Loucy (cell line): ENCODE measurements at regions not wholly inside any gene's neighbourhood (a gene's known extent, or its start where the extent isn't known, plus 50 kb on each side); places are given as distances from the start of the nearest gene placed in this dataset.

ENCODE experiments used
- H2AFZ ChIP-seq: fragments of 200-600 bp; sonication (generic); 2 replicates; pipeline ENCODE4 v1.6.0; 2016; ENCODE audit warnings: antibody characterized with exemption, mild to moderate bottlenecking, low read length, moderate library complexity
- H3F3A ChIP-seq: fragments of 200-600 bp; 2 replicates; pipeline ENCODE4 v1.6.0; 2016; ENCODE audit warnings: antibody characterized with exemption, low read depth, mild to moderate bottlenecking
- H3K27me3 ChIP-seq: fragments of 200-600 bp; sonication (generic); 2 replicates; pipeline ENCODE4 v1.6.1; 2014; ENCODE audit warnings: low read length, mild to moderate bottlenecking; ENCODE audit not compliant: insufficient read depth, poor library complexity, severe bottlenecking
- H3K36me3 ChIP-seq: fragments of 200-600 bp; sonication (generic); 2 replicates; pipeline ENCODE4 v1.6.1; 2016; ENCODE audit warnings: low read length; ENCODE audit not compliant: insufficient read depth
- H3K4me1 ChIP-seq: fragments of 200-600 bp; sonication (generic); 2 replicates; pipeline ENCODE4 v1.5.1; 2014; ENCODE audit warnings: low read length, mild to moderate bottlenecking; ENCODE audit not compliant: insufficient read depth, poor library complexity, severe bottlenecking
- H3K4me2 ChIP-seq: fragments of 200-600 bp; sonication (generic); 2 replicates; pipeline ENCODE4 v1.6.0; 2014; ENCODE audit warnings: antibody characterized with exemption, low read length, low read depth, mild to moderate bottlenecking; ENCODE audit not compliant: poor library complexity, severe bottlenecking
- H3K4me3 ChIP-seq: fragments of 200-600 bp; sonication (generic); 2 replicates; pipeline ENCODE4 v1.5.1; 2014; ENCODE audit warnings: low read length, mild to moderate bottlenecking, mixed read lengths; ENCODE audit not compliant: poor library complexity, severe bottlenecking
- H3K79me2 ChIP-seq: fragments of 200-600 bp; sonication (generic); 2 replicates; pipeline ENCODE4 v1.6.1; 2014; ENCODE audit warnings: low read length; ENCODE audit not compliant: insufficient read depth
- H3K9ac ChIP-seq: fragments of 200-600 bp; sonication (generic); 2 replicates; pipeline ENCODE4 v1.6.0; 2014; ENCODE audit warnings: mild to moderate bottlenecking, low read depth, low read length, moderate library complexity; ENCODE audit not compliant: poor library complexity, severe bottlenecking
- H3K9me2 ChIP-seq: fragments of 200-600 bp; sonication (generic); replicated peaks from 2 replicates; pipeline ENCODE4 v1.6.1; 2016; ENCODE audit warnings: low read depth, low read length, mixed read lengths
- H3K9me3 ChIP-seq: fragments of 200-600 bp; sonication (generic); 2 replicates; pipeline ENCODE4 v1.6.1; 2014; ENCODE audit warnings: mild to moderate bottlenecking, antibody characterized with exemption, low read length, low read depth; ENCODE audit not compliant: insufficient read depth
- H4K20me1 ChIP-seq: fragments of 200-600 bp; sonication (generic); 2 replicates; pipeline ENCODE4 v1.6.0; 2014; ENCODE audit warnings: antibody characterized with exemption, low read length, mild to moderate bottlenecking; ENCODE audit not compliant: insufficient read depth, poor library complexity, severe bottlenecking
- EZH2phosphoT487 ChIP-seq: fragments of 200-600 bp; IDR thresholded peaks from 2 replicates; pipeline ENCODE4 v1.6.1; 2018; ENCODE audit warnings: antibody characterized with exemption, mild to moderate bottlenecking, moderate library complexity, borderline replicate concordance
- TF ChIP-seq, protein P1 (sequence below): fragments of 200-600 bp; sonication (generic); conservative IDR thresholded peaks from 2 replicates; pipeline ENCODE4 v1.5.1; 2014; ENCODE audit warnings: mild to moderate bottlenecking, antibody characterized with exemption, low read length

DNA sequence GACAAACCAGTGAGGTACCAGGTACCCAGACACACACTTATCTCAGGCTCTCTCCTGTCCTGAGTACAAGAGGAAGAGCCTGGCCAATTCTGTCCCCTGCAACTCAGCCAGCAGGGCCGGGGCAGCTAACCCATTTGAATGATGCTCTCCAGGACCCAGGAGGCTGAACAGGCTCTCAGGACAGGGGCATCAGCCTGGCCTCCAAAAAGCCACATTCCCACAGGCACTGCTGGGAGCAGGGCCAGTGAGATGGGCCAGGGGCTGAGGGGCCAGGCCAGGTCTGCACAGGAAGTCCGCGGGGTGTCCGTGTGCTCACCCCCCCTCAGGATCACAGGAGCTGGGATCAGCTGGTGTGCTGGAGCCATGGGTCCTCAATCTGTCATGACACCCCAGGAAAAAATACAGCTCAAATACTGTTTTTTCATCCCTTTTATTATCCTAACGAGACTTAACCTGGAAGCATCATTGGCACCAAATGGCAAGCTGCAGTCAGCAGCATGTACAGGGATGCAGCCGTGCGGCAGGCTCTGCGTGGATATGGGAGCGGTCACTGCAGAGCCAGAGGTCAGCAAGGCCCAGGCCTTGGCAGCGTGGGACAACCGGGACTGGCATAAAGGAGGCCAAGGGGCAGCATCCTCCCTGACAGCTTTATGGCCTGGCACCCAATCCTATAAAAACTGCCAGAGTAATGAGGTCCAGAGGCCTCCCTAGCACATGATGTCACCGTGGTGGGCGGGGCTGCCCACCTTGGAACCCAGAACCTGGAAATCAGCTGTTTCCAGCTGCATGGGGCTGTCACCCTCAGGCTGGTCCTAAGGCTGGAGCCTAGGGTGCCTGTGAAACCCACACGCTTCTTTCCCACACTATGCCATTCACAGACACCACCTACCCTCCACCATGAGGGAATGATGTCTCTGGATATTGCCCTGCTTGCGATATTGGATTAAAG is 276.7 kb downstream of the C16orf95 start:
- H2AFZ ChIP-seq, result no peak overlapping the region
- H3K4me2 ChIP-seq, result no peak overlapping the region
- TF ChIP-seq EZH2phosphoT487, result no peak
- TF ChIP-seq, protein P1, sequence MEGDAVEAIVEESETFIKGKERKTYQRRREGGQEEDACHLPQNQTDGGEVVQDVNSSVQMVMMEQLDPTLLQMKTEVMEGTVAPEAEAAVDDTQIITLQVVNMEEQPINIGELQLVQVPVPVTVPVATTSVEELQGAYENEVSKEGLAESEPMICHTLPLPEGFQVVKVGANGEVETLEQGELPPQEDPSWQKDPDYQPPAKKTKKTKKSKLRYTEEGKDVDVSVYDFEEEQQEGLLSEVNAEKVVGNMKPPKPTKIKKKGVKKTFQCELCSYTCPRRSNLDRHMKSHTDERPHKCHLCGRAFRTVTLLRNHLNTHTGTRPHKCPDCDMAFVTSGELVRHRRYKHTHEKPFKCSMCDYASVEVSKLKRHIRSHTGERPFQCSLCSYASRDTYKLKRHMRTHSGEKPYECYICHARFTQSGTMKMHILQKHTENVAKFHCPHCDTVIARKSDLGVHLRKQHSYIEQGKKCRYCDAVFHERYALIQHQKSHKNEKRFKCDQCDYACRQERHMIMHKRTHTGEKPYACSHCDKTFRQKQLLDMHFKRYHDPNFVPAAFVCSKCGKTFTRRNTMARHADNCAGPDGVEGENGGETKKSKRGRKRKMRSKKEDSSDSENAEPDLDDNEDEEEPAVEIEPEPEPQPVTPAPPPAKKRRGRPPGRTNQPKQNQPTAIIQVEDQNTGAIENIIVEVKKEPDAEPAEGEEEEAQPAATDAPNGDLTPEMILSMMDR, result no peak
- no peak overlapping the region for H3K9ac ChIP-seq
- H3F3A ChIP-seq, result no peaks in the 10 kb centered on the region
- no peaks in the 10 kb centered on the region for H3K4me1 ChIP-seq
- H4K20me1 ChIP-seq, result no peaks in the 10 kb centered on the region
- H3K36me3 ChIP-seq, result no peaks in the 10 kb centered on the region
- no peak overlapping the region for H3K4me3 ChIP-seq
- no peaks in the 10 kb centered on the region for H3K9me3 ChIP-seq
- H3K9me2 ChIP-seq, result no peaks in the 10 kb centered on the region
- no peaks in the 10 kb centered on the region for H3K27me3 ChIP-seq
- H3K79me2 ChIP-seq, result no peaks in the 10 kb centered on the region

DNA sequence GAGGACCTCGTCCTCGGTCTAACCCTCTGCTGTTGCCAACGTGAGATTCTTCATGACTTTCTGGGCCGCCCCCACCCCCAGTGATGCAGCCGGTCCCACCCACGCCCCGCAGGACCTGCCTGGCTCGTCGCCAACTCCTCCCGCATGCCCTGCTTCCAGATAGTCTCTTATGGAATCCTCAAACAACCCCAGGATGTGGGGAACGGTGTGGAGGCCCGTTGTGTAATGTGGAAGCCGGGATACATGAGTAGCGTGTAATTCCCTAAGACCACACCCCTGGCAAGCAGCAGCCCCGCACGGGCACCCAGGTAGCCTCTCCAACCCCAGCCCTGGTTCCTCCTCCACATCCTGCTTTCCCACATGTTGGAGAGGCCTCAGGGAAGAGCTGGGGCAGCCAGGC is 275.9 kb downstream of the C16orf95 start:
- Histone ChIP-seq H3K36me3 (no peaks in the 10 kb centered on the region), H3K79me2 (no peaks in the 10 kb centered on the region), H3K9ac (no peak overlapping the region)

DNA sequence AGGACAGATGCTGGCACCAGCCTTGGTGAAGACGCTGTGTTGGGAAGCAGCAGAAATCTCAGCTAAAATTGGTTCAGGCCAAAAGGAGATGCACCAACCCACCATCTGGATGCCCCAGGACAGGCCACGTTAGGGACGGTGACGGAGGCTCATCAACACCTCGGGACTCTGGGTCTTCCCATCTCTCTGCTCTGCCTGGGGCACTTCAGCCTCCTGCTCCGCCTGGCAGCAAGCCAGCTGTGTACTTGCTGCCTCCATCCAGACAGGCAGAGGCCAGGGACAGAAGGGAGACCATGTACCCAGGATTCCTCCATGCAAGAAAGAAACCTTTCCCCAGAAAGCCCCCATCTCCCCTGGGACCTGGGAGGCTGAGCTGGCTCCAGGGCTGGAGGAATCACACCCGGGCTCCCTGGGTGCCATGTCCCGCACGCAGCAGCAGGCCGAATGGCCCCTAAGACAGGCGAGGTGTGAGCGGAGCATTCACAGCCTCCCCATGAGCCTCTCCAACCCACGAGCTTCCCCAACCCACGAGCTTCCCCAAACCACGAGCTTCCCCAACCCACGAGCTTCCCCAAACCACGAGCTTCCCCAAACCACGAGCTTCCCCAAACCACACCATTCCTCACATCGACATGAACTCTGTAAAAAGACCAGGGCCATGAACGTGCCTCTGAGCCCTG is 274.5 kb downstream of the C16orf95 start:
- no peaks in the 10 kb centered on the region for H4K20me1 ChIP-seq
- no peaks in the 10 kb centered on the region for H3K9me2 ChIP-seq
- H3K27me3 ChIP-seq, result no peaks in the 10 kb centered on the region
- no peak overlapping the region for H3K4me2 ChIP-seq
- no peak overlapping the region for H3K4me3 ChIP-seq
- no peak for TF ChIP-seq EZH2phosphoT487
- TF ChIP-seq, protein P1, result no peak
- no peaks in the 10 kb centered on the region for H3K4me1 ChIP-seq
- H3F3A ChIP-seq, result no peaks in the 10 kb centered on the region
- no peak overlapping the region for H3K9ac ChIP-seq
- no peaks in the 10 kb centered on the region for H3K36me3 ChIP-seq
- no peak overlapping the region for H2AFZ ChIP-seq
- H3K79me2 ChIP-seq, result no peaks in the 10 kb centered on the region
- H3K9me3 ChIP-seq, result no peaks in the 10 kb centered on the region

More for the DNA sequence above, 275.9 kb downstream of the C16orf95 start:
- H3K4me3 ChIP-seq, result no peak overlapping the region
- no peak overlapping the region for H3K4me2 ChIP-seq
- H3K27me3 ChIP-seq, result no peaks in the 10 kb centered on the region
- no peaks in the 10 kb centered on the region for H4K20me1 ChIP-seq
- H3K4me1 ChIP-seq, result no peaks in the 10 kb centered on the region
- H2AFZ ChIP-seq, result no peak overlapping the region
- no peaks in the 10 kb centered on the region for H3K9me3 ChIP-seq
- TF ChIP-seq, protein P1, result no peak
- no peak for TF ChIP-seq EZH2phosphoT487
- no peaks in the 10 kb centered on the region for H3F3A ChIP-seq
- H3K9me2 ChIP-seq, result no peaks in the 10 kb centered on the region
